TTC549 (cell line): ENCODE measurements at regions not wholly inside any gene's neighbourhood (a gene's known extent, or its start where the extent isn't known, plus 50 kb on each side); places are given as distances from the start of the nearest gene placed in this dataset.

Source experiments
- FAIRE-seq: peaks from 2 replicates; lab custom pipeline; 2012; peaks lifted over from hg19 to GRCh38; lab: Jason Lieb, UNC

DNA sequence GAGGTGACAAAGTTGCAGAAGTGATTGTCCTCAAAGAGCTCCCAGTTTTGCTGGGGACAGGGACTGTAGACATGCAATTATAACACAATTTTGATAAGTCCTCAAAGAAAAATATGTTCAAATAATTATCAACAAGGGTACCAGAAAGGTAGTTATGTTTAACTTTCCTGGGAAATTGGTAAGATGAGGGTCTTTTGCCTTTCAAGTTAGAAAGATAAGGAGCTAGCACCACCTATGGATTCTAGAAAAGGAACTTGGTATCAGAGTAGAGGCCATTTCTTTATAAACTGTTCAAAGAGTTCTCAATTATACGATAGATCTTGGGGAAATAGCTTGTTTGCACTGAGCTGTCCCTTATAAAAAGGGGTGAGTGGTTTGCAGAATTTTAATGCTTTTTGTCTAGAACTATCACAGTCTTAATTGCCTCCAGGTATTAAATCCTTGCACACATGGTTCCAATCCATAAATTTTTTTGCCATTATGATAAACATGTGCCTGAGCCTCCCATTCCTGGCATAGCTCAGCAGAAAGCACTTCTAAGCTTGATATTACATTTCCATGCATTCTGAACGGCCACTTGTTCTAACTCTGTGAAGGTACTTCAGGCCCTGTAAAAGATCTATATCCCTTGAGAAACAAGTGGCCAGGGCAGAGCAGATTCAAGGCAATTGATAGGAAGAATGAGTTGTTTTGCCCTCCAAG, 247.5 kb upstream of the LRIG1 start:
- FAIRE-seq = no peak

DNA sequence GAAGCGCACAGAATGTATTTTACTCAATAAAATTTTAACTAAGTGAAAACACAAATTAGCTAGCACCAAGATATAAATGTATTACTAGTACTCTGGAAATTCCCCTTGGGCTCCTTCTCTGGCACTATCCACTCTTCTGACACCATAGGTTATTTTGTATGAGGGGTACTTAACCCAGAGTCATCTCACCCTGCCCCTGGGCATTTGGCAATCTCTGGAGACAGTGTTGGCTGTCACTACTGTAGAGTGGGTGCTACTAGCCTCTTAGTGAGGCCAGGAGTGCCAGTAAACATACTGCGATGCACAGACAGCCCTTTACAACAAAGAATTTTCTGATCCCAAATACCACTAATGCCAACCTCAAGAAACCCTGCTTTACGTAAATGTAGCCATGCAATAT, 246.3 kb upstream of the KBTBD8 start:
- FAIRE-seq = no peak

DNA sequence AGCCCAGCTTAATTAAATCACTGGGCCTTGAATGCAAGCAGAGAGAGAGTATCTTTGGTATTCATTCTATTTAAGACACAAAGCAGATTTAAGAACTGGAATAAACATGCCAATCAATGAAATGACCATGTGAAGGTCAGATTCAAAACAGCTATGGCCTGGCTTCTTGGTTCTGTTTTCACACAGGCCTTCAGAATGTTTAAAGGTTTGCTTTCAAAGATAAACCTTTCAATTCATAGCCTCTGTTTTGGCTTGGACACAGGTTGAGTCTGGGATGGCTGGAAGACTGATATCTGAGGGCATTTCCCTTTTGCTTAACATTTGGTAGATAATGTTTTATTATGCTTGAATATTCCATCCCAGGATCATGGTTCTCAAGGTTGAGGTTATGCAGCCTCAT, 244.4 kb upstream of the KBTBD8 start:
- FAIRE-seq = no peak

DNA sequence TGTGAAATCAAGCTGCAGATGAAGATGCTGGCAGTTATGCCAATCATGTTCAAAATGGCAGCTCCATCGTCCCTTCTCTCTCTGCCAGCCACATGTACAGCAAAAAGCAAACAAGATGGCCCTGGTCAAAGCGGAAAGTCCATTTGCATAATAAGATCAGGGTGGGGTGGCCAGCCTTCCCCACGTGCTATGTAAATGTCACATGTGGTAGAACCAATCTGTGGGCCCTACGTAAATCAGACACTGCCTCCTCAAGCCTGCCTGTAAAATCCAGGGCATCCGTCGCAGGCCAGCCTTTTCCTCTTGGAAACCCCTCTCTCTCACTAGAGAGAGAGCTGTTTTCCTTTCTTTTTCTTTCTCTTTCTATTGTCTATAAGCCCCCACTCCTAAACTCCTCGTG, 243.5 kb upstream of the KBTBD8 start:
- no peak for FAIRE-seq

DNA sequence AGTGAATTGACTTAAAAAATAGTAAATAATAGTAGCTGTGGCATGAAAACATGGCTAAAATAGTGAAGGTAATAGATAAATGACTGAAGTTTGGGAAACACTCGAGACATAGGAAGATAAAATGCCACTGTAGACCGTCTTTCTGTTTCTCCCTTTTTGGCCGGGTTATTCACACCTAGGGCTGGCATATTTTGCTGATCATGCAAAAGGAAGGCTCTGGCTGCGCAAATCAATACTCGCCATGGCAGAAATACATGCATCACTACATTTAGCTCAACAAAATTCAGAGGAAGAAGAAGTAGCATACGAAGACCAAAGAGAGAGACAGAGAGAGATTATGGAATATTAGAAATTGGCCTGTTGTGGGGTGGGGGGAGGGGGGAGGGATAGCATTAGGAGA, 242.2 kb upstream of the KBTBD8 start:
- no peak for FAIRE-seq

DNA sequence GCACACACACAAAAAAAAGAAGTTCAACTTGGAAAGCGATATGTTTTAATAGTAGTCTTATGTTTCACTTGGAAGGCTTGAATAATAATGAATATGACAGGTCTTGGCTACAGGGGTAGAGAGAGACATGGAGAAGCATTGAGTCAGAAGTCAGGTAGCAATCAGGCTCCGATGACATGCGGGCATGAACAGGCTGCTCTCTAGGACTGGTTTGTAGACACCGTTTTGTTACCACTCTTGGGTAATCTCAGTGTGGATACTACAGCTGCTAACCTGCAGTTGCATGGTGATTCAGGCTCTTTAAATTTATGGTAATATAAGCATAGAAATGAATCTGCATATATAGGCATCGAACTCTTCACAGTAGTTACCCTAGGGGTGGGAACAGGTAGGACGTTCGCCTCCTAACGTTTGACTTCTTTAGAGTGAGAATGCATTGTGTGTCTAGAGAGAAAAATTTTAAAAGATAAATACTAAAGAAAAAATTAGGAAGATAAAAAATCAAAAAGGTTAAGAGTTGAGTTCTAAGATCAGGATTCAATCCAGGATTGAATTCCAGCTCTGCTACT, 241.6 kb upstream of the KBTBD8 start:
- FAIRE-seq = no peak

DNA sequence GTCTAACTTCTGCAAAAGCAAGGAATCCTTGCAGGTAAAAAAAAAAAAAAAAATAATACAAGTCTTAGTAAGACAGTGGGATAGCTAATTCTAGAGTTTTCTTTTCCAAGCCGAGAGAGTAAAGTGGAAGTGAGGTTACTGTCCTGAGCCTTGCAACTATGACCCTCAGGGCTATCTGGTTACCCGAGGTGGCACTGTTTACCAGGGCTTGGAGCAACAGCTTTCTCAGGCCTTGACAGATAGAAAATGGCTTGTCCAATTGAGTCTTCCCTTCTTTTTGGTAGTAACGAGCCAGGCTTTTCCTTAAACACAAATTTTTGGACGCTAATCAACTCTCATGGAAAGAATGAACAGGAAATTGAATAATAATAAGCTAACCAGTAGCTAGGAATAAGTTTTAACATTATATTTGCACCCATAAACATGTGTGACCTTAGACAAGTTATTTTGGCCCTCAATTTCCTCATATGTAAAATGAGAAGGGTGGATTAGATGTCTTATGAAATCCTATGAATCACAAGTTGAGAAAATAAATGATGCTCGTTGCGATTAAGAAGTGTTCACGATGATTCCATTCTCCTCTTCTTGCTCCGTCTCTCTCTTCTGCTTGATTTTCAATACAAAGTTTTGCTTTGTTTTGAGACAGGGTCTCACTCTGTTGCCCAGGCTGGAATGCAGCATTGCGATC, 236.9 kb upstream of the KBTBD8 start:
- no peak for FAIRE-seq

DNA sequence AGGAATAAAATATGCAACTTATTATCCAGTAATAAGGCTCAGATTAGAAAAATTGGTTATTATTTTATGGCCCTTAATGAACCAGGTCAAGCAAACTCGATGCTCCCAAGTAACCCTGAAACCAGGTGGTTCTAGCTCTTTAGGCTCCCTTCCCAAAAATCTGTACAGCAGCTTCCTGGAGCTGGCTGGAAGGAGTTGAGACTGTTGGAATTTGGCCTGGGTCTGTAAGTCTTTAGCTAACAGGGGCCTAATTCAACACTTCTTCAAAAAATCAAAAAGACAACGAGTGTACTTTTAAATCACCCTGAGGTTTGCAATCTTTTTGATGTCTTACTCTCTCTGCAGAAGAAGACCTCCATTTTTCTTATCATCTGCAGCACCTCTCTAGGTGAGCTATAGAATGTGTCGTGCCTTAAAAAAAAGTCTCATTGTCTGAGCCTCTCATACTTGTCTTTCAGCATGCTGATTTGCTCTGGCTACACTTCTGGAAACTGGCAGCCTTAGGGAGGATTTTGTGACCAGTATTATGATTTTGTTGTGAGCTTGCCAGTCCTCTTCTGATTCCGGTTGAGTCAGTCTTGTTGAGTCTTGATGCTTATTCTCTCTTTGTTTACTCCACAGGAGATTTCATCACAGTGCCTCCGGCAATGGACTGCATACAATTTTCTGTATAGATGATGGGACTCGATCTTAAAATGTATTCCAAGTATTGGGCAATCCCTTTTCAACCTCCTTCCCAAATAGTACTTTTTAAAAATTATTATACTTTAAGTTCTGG, 235.0 kb upstream of the KBTBD8 start:
- no peak for FAIRE-seq

DNA sequence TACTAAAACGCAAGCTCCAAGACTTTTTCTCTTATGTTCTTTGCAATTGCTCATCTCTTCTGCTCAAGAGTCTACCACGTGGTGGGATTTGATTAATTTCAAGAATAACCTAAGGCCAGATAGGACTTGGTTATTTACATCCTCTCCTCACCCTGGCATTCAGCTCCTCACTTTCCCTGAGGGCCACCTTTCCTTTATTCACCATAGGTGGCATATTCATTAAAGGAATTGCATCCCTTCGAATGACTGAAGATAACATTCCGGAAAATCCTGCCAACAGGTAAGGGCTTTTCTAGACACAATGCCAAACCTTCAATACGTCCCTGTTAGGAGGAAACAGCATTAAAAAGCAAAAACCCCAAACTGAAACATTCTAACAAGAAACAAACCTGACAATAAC, 220.0 kb upstream of the KBTBD8 start:
- no peak for FAIRE-seq

DNA sequence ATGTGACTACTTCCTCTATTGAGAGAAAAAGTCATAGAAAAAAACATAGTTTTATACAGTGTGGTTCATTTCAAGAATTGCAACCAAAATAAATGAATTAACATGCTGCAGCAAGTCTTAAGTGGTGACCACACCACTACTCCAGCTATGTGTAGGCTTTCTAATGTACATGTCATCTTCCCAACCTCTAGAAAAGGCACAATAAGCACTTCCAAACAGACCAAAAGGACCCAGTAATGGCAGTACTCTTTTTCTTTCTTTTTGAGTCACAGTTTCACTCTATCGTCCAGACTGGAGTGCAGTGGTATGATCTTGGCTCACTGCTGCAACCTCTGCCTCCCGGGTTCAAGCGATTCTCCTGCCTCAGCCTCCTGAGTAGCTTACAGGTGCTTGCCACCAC, 219.3 kb upstream of the KBTBD8 start:
- FAIRE-seq = no peak

DNA sequence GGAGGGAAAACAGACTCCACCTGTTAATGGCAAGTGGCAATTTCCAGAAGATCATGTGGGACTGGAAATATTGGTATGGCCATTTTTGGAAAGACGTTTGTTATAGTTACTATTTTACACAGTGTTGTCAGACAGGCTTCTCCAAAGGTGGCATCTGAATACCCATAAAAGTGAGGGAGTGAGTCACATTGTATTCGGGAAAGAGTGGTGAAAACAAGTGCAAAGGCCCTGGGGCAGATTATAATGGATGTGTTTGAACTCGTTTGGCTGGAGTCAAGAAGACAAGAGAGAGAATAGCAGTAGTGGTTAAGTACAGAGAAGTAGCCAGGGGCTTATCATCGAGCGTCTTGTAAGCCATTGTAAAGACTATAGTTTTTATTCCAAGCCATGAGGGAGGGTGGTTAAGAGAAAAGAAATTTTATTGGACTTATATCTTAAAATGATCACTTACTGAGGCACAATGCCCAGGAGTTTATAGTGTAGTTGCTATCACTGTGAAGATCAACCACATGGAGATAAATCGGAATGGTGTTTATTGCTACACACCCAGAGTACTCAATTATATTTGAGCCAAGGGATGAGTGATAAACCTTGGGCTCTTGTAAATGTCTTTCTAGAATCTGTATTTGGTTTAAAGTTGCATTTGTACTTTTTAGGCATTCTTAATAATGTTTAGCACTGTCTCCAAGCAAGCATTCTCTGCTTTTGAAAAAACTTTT, 212.8 kb upstream of the KBTBD8 start:
- FAIRE-seq = no peak

DNA sequence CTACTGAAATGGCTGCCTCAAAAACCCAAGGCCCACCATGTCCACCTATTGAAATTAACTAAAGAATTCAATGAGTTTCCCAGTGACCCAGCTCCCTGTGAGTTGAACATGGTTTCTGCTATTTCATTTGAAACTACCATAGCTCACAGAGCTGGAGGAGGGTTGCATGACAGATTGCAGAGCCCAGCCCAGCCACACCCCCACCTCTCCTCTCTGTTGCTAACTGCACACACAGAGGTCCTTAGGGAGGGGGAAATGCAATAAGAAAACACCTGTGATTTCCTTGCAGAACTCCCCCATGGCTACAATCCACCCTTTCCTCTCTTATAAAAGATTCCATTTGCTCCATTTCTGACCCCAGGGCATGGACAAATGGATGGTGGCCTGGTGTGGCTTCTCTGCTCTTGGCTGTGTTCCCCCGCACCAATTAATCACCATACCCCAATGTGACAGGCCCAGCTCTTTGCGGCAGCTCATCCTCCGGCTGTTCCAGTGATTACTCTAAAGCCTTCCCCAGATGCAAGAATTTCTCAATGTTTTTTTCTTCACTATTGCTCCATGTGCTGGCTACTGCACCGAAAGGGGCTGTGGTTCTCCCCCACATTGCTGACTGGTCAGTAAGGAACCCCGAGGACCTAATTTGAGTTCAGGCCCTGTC, 208.4 kb upstream of the KBTBD8 start:
- no peak for FAIRE-seq

DNA sequence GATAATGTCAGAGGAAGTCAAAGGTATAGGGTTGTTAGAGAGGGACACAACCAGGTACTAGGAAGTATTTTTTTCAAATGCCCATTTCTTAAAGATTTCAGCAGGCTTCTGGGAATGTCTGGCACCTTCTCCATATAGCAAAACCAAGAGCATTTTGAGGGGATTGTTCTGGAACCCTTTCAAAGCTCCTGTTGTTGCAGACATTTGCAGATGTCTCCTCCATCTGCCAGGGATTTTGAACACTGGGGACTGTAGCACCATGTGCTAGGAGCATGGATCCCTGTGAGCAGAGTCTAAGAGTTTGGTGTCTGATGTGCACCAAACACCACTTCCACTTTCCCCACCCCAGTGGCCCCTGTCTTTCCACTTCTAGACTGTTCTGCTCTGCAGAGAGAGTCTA, 206.0 kb upstream of the KBTBD8 start:
- no peak for FAIRE-seq

DNA sequence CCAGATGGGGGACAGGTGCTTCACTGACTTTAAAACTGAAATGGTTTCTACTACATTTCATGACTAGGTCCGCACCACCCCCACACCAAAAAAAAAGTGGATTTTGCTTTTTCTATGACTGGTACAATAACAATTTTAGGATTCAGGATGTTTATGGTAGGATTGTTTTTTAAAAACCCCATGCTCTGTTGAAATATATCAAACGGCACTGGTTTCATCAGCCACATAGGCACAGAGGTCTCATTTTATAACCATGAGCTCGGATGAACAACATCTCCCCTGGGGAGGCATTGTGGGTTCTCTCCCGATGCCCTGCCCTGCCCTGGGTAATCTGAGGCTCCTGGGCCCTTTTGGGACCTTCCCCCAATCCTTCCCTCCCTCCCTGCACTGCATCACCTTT, 202.7 kb upstream of the KBTBD8 start:
- no peak for FAIRE-seq

DNA sequence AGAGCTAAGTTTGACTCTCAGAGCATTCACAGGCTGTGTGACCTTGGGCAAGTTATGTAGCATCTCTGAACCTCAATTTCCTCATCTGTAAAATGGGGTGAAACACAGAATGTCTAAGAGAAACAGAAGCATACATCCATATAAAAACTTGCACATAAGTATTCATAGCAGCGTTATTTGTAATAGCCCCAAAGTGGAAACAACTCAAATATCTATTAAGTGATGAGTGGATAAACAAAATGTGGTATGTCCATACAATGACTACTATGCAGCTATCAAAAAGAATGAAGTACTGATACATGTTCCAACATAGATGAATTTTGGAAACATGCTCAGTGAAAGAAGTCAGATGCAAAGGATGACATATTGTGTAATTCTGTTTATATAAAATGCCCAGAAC, 201.8 kb upstream of the KBTBD8 start:
- FAIRE-seq = no peak

DNA sequence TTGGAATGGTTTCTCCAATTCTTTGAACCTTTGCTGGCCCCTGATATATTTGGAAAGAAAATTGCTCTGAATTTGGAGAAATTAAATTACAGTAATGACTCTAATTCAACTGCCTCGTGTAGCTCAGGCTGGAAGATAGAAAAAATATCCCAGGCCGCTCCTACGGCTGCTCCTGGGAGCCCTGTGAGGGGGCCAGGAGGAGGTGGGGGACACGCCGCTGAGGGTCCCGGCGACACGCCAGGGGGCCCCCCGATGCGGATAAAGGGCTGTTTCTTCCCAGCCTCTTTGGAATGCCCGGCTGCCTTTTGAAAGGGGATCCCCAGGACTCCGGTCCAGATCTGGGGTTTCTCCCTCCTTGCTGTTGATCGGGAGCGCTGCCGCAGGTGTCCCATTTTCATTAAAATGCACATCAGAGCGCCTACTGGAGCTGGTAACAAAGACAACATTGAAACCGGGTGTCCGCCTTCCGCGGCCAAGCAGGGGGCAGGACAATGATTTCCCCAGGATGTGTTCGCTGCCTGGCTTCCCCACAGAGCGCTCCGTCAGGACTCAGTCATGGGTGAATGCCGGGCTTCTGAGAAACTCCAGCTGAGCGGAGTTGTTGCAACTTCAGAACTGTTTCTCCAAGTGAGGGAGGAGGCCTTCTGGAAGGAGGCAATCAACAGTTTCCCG, 200.1 kb upstream of the KBTBD8 start:
- FAIRE-seq = no peak

DNA sequence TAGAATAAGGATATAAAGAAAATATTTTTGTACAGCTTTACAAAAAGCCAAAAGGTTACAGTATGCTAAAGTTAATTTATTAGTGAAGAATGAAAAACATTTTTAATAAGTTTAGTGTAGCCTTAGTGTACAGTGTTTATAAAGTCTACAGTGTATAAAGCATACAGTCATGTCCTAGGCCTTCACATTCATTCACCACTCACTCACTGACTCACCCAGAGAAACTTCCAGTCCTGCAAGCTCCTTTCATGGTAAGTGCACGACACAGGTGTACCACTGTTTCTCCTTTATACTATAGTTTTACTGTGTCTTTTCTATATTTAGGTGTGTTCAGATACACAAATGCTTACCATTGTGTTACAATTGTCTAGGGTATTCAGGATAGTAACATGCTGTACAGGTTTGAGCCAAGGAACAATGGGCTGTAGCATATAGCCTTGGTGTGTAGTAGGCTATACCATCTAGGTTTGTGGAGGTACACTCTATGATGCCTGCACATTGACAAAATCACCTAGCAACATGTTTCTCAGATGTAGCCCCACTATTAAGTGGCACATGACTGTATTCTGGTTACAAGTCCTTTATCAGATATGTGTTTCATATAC, 197.1 kb upstream of the KBTBD8 start:
- no peak for FAIRE-seq

DNA sequence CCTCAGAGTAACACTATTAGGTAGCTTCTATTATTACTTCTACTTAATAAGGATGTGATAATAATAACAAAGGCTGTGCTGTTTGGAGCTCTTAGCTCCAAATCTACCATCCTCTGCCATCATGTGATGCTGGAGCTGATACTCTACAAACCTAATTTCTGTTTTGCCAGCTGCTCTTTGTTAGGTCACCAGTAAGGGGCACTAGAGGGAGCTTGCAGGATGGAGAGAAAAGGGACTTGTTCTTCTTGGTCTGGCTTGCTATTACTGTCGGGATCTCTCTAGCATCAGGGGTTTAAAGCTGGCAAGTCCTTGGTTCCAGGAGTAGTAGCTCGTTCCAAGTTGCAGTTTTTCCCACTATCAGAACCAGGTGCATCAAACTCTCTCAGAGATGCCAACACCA, 194.9 kb upstream of the KBTBD8 start:
- no peak for FAIRE-seq

DNA sequence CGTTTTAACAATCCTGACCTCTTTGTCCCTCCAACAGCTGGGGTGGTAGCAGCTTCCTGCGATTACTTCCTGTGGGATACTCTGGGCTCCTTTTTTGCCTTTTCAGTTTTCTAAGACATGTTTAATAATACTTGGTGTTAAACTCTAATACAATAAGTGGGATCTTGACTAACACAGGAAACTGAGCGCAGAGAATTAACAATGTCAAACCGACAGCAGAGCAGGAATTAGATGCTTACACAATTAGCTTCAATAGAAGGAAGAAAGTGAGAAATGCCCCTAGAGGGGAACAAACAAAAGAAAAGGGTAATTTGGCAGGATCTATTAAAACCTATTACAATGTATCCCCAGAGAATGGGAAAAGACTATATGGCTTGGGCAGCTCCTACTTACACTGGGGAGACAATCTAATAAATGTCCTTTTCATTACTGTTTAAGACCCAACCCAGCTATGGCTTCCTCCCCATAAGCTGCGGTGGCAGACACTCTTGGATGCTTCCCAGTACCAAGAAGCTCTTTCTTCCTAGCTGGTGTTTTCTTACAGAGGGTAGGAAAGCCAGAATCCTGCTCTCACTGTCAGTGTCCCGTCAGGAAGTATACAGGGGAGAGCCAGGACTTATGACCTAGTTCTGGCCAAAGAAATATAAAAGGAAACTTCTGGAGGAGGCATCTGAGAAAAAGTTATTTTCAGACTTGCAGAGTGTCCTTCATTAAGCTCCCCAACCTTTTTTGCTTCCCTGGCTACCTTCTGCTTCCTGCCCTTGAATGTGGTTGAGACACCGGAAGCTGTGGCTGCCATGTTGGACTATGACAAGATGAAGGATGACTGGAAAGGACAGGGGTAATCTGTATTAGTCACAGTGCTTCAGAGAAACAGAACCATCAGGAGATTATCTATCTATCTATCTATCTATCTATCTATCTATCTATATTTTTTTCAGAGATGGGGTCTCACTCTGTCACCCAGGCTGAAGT, 194.1 kb upstream of the KBTBD8 start:
- FAIRE-seq = no peak
